HEK293 (cell line): ENCODE measurements at regions not wholly inside any gene's neighbourhood (a gene's known extent, or its start where the extent isn't known, plus 50 kb on each side); places are given as distances from the start of the nearest gene placed in this dataset.

Experiments used
- CTCF ChIP-seq: fragments of 450-650 bp; formaldehyde crosslinking; IDR thresholded peaks from 2 replicates; pipeline ENCODE4 v1.5.1; 2016; ENCODE audit warnings: missing biosample characterization, missing genetic modification characterization
- ZBTB17 ChIP-seq: fragments of 450-650 bp; formaldehyde crosslinking; IDR thresholded peaks from 2 replicates; pipeline ENCODE4 v1.5.1; 2016; ENCODE audit warnings: missing biosample characterization, missing genetic modification characterization

GRCh38 chr3:118036215-118036614 lies 998.4 kb downstream of the IGSF11 start:
- TF ChIP-seq CTCF (no peak), ZBTB17 (tag by site-specific recombination) (no peak)
